ENCODE measurements at regions not wholly inside any gene's neighbourhood (a gene's known extent, or its start where the extent isn't known, plus 50 kb on each side); places are given as distances from the start of the nearest gene placed in this dataset.

- TF ChIP-seq CTCF (IDR thresholded peaks at IDR 0.05 in 4 of 5, conservative IDR thresholded peaks at IDR 0.05 in 1 of 5) (no peak), POLR2A (IDR thresholded peaks at IDR 0.05) (no peak)
- H3K4me1 ChIP-seq: no peaks in the 10 kb centered on the region
- H3K36me3 ChIP-seq: no peaks in the 10 kb centered on the region
- no peak overlapping the region for H3K27ac ChIP-seq
- no peak for DNase-seq
- ATAC-seq: no peak
- H3K27me3 ChIP-seq: no peaks in the 10 kb centered on the region
- intact Hi-C loops (cut with DNase I; ENCODE audit: low total_unique reads) (no loop called here), in situ Hi-C loops (cut with MboI; ENCODE audit: low sequenced_read_pairs in 4 of 4) (no loop called here)
- H3K9me3 ChIP-seq: no peaks in the 10 kb centered on the region
- no peak overlapping the region for H3K4me3 ChIP-seq
Observed at GRCh38 chr13:64417581-64417980, 2812.6 kb downstream of the PCDH9 start.

DNA sequence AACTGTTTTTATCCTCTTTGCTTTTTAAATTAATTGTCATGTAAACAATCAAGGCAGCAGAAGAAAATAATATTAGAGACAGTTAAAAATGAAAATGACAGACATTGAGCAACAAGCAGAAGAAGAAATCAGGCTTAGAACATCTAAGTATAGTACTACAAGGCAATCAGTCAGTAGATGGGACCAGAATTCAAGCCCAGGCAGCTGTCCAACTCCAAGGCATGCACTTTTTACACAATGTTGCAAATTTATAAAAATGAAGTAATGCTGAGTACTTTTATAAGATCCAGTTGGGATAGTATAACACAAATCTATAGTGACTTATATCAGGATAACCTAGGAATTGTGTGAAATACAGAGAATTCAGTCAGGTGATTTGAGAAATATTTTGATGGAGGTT is 2815.8 kb downstream of the PCDH9 start:
- Histone ChIP-seq H3K27me3 (no peaks in the 10 kb centered on the region), H3K4me3 (no peak overlapping the region), H3K9me3 (no peaks in the 10 kb centered on the region), H3K36me3 (no peaks in the 10 kb centered on the region), H3K4me1 (no peaks in the 10 kb centered on the region), H3K27ac (no peak overlapping the region)
- in situ Hi-C loops (cut with MboI; ENCODE audit: low sequenced_read_pairs in 4 of 4): no loop called here
- no peak for DNase-seq
- TF ChIP-seq CTCF (IDR thresholded peaks at IDR 0.05 in 4 of 5, conservative IDR thresholded peaks at IDR 0.05 in 1 of 5): no peak
- TF ChIP-seq POLR2A (IDR thresholded peaks at IDR 0.05): no peak
- intact Hi-C loops (cut with DNase I; ENCODE audit: low total_unique reads): no loop called here
- no peak for ATAC-seq

DNA sequence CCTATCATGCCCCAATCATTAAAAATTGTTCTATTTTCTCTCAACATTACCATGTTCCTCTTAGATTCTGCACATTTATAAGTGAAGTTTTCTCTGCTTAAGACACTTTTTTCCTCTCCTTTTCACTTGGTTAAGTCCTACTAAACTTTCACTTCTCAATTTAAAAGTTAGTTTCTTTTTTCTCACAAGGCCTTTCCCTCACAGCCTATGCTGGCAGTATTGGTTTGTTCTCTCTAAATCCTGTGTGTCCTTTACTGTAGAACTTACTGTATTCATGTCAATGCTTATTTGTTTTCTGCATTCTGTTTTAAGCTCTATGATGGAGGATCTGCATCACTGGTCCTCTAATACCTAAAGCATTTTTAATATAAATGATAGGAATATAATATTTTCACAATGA is 2816.6 kb downstream of the PCDH9 start:
- ATAC-seq (no peak), DNase-seq (no peak)
- Histone ChIP-seq H3K27me3 (no peaks in the 10 kb centered on the region), H3K36me3 (no peaks in the 10 kb centered on the region), H3K9me3 (no peaks in the 10 kb centered on the region), H3K4me3 (no peak overlapping the region), H3K4me1 (no peaks in the 10 kb centered on the region), H3K27ac (no peak overlapping the region)
- no peak for TF ChIP-seq POLR2A (IDR thresholded peaks at IDR 0.05)
- intact Hi-C loops (cut with DNase I; ENCODE audit: low total_unique reads): no loop called here
- in situ Hi-C loops (cut with MboI; ENCODE audit: low sequenced_read_pairs in 4 of 4): no loop called here

GRCh38 chr13:64410276-64411053 is 2819.7 kb downstream of the PCDH9 start:
- H3K27ac ChIP-seq: no peak overlapping the region
- DNase-seq: no peak
- H3K4me1 ChIP-seq: no peaks in the 10 kb centered on the region
- H3K36me3 ChIP-seq: no peaks in the 10 kb centered on the region
- H3K27me3 ChIP-seq: no peaks in the 10 kb centered on the region
- in situ Hi-C loops (cut with MboI; ENCODE audit: low sequenced_read_pairs in 4 of 4): no loop called here
- intact Hi-C loops (cut with DNase I; ENCODE audit: low total_unique reads): no loop called here
- no peak for ATAC-seq
- no peak for TF ChIP-seq CTCF (IDR thresholded peaks at IDR 0.05 in 4 of 5, conservative IDR thresholded peaks at IDR 0.05 in 1 of 5)
- TF ChIP-seq POLR2A (IDR thresholded peaks at IDR 0.05): no peak
- no peak overlapping the region for H3K4me3 ChIP-seq
- H3K9me3 ChIP-seq: no peaks in the 10 kb centered on the region

GRCh38 chr13:64397701-64398100 is 2832.4 kb downstream of the PCDH9 start:
- DNase-seq: no peak
- no peaks in the 10 kb centered on the region for H3K36me3 ChIP-seq
- no peaks in the 10 kb centered on the region for H3K9me3 ChIP-seq
- no peaks in the 10 kb centered on the region for H3K4me1 ChIP-seq
- H3K27me3 ChIP-seq: no peaks in the 10 kb centered on the region
- intact Hi-C loops (cut with DNase I; ENCODE audit: low total_unique reads): no loop called here
- no peak for ATAC-seq
- no peak overlapping the region for H3K27ac ChIP-seq
- no peak overlapping the region for H3K4me3 ChIP-seq
- in situ Hi-C loops (cut with MboI; ENCODE audit: low sequenced_read_pairs in 4 of 4): no loop called here
- TF ChIP-seq CTCF (IDR thresholded peaks at IDR 0.05 in 4 of 5, conservative IDR thresholded peaks at IDR 0.05 in 1 of 5) (no peak), POLR2A (IDR thresholded peaks at IDR 0.05) (no peak)

Data from gastrocnemius medialis (tissue), 4 donors.